GM21526 (cell line): ENCODE measurements at regions not wholly inside any gene's neighbourhood (a gene's known extent, or its start where the extent isn't known, plus 50 kb on each side); places are given as distances from the start of the nearest gene placed in this dataset.
A peak's percentile ranks its signal among the peaks of the same experiment; 100 is the strongest.

Experiments
- ATAC-seq: cut with Tn5 transposase; IDR thresholded peaks from one replicate; pipeline ENCODE4 v1.9.1; 2021; ENCODE audit warnings: moderate library complexity; ENCODE audit not compliant: unreplicated experiment, low FRiP score

DNA sequence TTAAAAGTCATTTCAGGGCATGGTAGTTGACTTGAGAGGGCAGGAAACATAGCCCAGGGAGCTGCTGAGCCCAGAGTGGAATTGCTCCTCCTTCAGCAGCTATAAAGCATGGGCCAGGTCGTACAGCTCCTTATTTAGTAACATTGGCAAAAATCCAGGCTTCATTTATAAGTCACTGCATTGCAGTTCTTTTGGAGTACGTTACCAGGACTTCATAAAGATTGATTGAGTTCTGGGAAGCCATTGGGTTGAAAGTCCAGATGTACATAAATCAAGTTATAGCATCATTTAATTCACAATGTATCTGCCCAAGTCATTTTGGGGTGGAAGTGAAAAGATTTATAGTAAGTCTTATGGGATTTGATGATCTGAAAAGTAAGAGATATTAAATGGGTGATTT, 53.0 kb upstream of the ANKEF1 start:
- no peak for ATAC-seq

DNA sequence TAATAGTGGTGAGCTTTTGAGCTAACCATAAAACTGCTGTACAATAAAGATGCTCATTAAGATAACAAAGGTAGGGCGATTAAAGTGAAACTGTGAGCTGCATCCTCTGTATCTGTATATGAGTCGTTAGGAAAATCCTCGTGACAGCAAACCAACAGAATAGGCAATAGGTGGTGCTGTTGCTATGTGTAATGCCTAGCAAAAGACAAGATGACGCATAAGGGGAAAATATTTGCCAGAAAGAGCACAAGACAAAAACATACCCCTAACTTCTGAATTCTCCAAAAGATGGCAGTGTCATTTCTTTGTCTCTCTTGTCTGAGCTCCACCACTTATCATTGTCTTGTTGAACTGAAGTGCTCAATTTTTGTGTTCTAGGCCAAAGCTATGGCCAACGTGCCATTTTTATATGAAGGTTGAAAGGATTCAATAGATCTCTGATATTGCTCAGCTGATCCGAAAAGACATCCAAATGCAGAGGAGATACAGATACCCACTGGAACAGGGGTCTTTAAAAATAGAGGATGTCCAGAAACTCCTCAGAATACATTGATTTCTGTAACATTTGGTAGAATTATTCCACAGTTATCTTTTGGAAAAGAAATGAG, 56.3 kb upstream of the ANKEF1 start:
- ATAC-seq, result peak; percentile 96

DNA sequence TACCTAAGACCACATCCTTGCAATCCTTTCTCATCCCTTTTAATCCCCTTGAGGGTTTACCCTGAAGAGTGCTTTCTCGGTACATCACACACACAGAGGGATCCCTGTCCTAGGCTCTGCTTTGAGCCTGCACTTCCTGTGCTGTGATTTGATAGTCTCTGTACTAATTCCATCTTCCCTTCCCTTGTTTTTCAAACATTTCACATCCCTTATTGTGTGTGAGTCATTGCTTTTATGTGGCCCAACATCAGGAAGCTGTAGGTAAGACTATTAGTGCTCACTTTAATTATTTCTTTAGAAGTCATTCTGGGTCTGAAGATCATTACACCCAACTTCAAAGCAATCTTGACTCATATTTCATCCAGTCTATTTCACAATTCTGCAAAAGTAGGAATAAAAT, 57.2 kb upstream of the ANKEF1 start:
- no peak for ATAC-seq

- no peak for ATAC-seq
Observed at GRCh38 chr20:9974324-9974723, 60.5 kb upstream of the ANKEF1 start.

GRCh38 chr20:9971746-9972145, 63.0 kb upstream of the ANKEF1 start:
- ATAC-seq, result no peak

- ATAC-seq, result no peak
Observed at GRCh38 chr20:9969626-9970025, 65.2 kb upstream of the ANKEF1 start.

DNA sequence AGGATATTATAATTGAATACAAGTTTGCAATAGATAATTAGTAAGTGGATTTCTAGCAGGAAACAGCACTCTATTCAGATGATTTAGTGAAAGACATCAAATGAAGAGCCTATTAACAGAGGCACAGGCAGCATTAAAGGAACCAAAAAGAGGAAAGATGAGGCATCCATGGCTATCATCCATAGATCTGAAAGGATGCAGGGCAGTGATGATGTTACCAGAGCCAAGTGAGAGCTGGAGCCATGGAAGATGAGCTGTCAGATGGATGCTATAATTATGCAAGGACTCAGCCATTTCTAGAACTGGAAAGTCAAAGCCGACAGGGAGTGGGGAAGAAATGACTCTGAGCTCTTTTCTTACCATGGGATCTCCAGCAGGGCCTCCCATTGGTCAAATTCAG, 66.8 kb upstream of the ANKEF1 start:
- no peak for ATAC-seq

DNA sequence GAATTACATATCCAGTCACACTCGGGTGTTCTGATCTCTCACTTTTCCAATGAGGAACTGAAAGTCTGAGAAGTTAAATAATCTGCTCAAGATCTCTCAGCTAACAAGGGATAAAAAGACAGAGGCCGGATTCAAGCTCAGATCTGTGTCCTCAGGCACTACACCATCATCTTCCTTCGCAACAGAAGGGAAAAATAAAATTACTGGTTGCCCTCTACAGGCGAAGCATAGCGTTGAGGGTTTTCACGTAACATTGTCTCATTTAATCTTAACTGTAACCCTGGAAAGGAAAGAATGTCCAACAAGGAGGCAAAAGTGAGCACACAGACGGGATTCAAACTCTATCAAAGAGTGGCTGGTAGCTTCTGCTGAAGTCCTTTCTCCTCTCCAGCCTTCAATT, 67.8 kb upstream of the ANKEF1 start:
- ATAC-seq, result no peak

DNA sequence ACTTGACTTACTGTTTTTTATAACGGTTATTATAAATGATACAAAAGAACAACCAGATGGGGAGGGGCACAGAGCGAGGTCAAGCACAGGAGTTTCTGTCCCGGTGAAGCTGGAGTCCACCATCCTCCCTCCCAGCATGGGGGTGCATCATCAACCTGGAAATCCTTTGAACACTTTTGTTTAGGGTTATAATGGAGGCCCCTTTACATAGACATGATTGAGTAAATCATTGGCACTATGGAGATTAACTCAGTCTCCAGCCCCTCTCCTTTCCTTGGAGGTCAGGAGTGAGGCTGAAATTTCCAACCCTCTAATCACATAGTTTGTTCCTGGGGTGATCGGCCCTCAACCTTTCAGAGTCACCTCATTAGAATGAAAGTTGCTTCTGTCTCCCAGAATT, 71.8 kb upstream of the ANKEF1 start:
- ATAC-seq, result no peak

GRCh38 chr20:9958693-9959092, 76.1 kb upstream of the ANKEF1 start:
- no peak for ATAC-seq

- no peak for ATAC-seq
Observed at GRCh38 chr20:9955646-9956045, 79.1 kb upstream of the ANKEF1 start.

- ATAC-seq, result no peak
Observed at GRCh38 chr20:9949563-9949962, 85.2 kb upstream of the ANKEF1 start.

- ATAC-seq, result no peak
Observed at GRCh38 chr20:9945408-9945807, 89.4 kb upstream of the ANKEF1 start.

- ATAC-seq, result no peak
Observed at GRCh38 chr20:9942736-9943135, 92.1 kb upstream of the ANKEF1 start.

- no peak for ATAC-seq
Observed at GRCh38 chr20:9940329-9940728, 94.5 kb upstream of the ANKEF1 start.

GRCh38 chr20:9939231-9939630, 95.6 kb upstream of the ANKEF1 start:
- no peak for ATAC-seq

DNA sequence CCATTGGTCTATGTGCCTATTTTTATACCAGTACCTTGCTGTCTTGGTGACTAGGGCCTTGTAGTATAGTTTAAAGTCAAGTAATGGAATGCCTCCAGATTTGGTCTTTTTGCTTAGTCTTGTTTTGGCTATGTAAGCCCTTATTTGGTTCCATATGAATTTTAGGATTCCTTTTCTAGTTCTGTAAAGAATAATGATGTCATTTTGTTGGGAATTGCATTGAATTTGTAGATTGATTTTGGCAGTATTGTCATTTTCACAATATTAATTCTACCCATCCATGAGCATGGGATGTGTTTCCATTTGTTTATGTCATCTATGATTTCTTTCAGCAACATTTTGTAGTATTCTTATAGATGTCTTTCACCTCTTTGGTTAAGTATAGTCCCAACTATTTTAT, 96.4 kb upstream of the PAK5 start:
- no peak for ATAC-seq

GRCh38 chr20:9930142-9930541, 91.3 kb upstream of the PAK5 start:
- no peak for ATAC-seq

DNA sequence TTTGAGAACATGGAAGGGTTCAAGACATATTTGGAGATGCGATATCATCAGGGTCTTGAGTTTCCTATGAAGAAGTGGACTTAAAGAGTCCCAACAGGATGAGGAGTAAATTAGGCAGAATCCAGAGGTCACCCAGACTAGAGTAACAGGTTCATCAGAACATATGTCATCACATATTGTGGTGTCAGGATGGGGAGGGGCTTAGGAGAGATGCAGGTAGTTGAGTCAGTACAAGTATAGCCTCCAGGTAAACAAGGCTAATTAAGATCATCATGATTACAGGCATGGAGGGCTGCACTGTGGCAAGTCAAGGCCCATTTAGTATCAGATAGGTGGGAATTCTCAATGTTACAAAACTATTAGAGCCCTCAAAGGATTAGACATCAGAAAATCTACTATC, 90.1 kb upstream of the PAK5 start:
- no peak for ATAC-seq

DNA sequence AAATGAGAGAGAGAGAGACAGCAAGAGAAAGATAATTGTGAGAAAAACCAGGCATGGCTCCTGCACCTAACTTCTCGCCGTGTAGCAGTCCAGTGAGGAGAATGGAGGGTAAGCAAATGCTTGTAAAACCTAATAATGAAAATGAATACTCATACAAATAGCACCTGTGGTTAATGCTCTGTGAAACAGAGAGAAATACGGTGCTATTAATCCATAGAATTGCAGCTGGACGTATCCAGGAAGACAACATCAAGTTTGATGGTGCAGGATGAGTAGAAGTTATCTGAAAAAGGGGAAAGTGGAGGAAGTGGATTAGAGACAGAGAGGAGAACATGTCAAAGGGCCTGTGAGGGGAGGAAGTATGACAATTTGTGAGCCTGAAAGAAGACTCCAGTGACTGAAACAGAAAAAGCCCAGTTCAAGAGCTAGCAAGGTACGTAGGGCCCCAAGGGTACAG, 89.4 kb upstream of the PAK5 start:
- peak; percentile 91 for ATAC-seq

DNA sequence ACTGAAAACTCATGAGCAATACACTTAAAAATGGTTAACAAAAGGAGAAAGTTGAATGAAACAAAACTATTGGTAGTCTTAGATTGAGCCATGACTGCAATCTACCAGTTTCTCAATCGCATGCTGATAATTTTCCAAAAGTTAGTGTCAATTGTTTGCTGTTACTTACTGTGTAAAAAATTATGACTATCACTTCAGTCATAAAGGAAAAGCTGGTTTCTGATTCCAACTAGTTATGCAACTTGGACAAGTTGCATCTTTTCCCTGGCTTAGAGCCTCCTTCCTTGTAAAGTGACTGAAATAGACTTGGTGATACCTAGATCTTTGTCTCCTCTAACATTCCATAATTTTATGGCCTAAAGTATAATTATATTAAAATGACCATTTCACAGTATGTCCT, 88.3 kb upstream of the PAK5 start:
- no peak for ATAC-seq

- no peak for ATAC-seq
Observed at GRCh38 chr20:9926476-9926875, 87.6 kb upstream of the PAK5 start.

DNA sequence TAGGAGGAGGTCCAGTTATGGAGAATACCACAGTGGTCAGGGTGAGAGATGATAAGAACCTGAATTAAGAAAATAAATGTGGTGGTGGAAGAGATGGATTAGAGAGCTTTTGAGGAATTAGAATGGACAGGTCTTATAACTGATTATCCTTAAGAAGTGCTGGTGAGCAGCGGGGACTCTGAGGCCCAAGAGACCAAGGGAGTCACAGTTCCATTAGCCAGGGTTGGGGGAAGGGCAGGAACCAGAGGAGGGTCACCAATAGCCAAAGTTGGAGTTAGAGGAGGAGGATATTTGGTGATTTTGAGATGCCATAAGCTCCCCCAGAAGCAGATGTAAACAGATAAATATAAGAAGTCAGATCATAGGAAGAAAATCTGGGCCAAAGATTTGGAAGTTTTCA, 87.1 kb upstream of the PAK5 start:
- ATAC-seq, result no peak
